WTC11 (cell line): ENCODE measurements at regions not wholly inside any gene's neighbourhood (a gene's known extent, or its start where the extent isn't known, plus 50 kb on each side); places are given as distances from the start of the nearest gene placed in this dataset.

Experiments used
- ATAC-seq: fragments of 200-7000 bp; cut with Tn5 transposase; 2 replicates; pipeline ENCODE4 v1.10.0; 2021; ENCODE audit warnings: mild to moderate bottlenecking, moderate library complexity
- CTCF ChIA-PET: fragments of 300-600 bp; sonication (Branson Sonifier 250); formaldehyde crosslinking; loops from one replicate; lab custom pipeline; 2021; ENCODE audit warnings: antibody characterized with exemption; lab: Charles Lee
- POLR2A ChIA-PET: fragments of 350-600 bp; sonication (Branson Sonifier 250); formaldehyde crosslinking; loops from one replicate; lab custom pipeline; 2021; ENCODE audit warnings: antibody characterized with exemption; lab: Charles Lee
- DNase-seq: peaks from one replicate; pipeline ENCODE4 v3.0.0; 2021; ENCODE audit warnings: low spot score
- H3K27ac Mint-ChIP-seq: 2 replicates; pipeline ENCODE4 v1.8.0; 2021; ENCODE audit warnings: mixed read lengths
- H3K27me3 Mint-ChIP-seq: 2 replicates; pipeline ENCODE4 v1.8.0; 2021; ENCODE audit warnings: low read depth, mild to moderate bottlenecking, moderate library complexity, mixed read lengths
- H3K36me3 Mint-ChIP-seq: 2 replicates; pipeline ENCODE4 v1.8.0; 2021; ENCODE audit warnings: mixed read lengths
- H3K4me1 Mint-ChIP-seq: 2 replicates; pipeline ENCODE4 v1.8.0; 2022; ENCODE audit warnings: mixed read lengths
- H3K4me3 Mint-ChIP-seq: 2 replicates; pipeline ENCODE4 v1.8.0; 2021; ENCODE audit warnings: mild to moderate bottlenecking, moderate library complexity, mixed read lengths
- H3K9me3 Mint-ChIP-seq: 2 replicates; pipeline ENCODE4 v1.8.0; 2021; ENCODE audit warnings: mixed read lengths
- ARID4B ChIP-seq: sonication (generic); formaldehyde crosslinking; IDR thresholded peaks from 2 replicates; pipeline ENCODE4 v1.8.0; 2023; ENCODE audit warnings: missing genetic modification reagents, mild to moderate bottlenecking, borderline replicate concordance
- ATF3 ChIP-seq: sonication (generic); formaldehyde crosslinking; conservative IDR thresholded peaks from 2 replicates; pipeline ENCODE4 v1.8.1; 2022; ENCODE audit warnings: mild to moderate bottlenecking, missing genetic modification reagents
- CBFB ChIP-seq: sonication (generic); formaldehyde crosslinking; IDR thresholded peaks from 2 replicates; pipeline ENCODE4 v1.8.1; 2022; ENCODE audit warnings: mild to moderate bottlenecking, low read depth, missing genetic modification reagents
- E2F1 ChIP-seq: sonication (generic); formaldehyde crosslinking; IDR thresholded peaks from 2 replicates; pipeline ENCODE4 v1.8.0; 2022; ENCODE audit warnings: mild to moderate bottlenecking, missing genetic modification reagents
- EMX1 ChIP-seq: fragments of 250-450 bp; sonication (Bioruptor Pico); IDR thresholded peaks from 2 replicates; pipeline ENCODE4 v1.8.0; 2021; ENCODE audit warnings: mild to moderate bottlenecking
- FOXK1 ChIP-seq: sonication (generic); formaldehyde crosslinking; IDR thresholded peaks from 2 replicates; pipeline ENCODE4 v1.8.0; 2022; ENCODE audit warnings: mild to moderate bottlenecking, moderate library complexity, missing genetic modification reagents
- FOXP1 ChIP-seq: sonication (generic); formaldehyde crosslinking; IDR thresholded peaks from 2 replicates; pipeline ENCODE4 v1.8.0; 2022; ENCODE audit warnings: missing genetic modification reagents, mild to moderate bottlenecking, moderate library complexity, borderline replicate concordance
- GTF2I ChIP-seq: fragments of 250-450 bp; sonication (Bioruptor Pico); conservative IDR thresholded peaks from 2 replicates; pipeline ENCODE4 v1.4.0; 2021; ENCODE audit warnings: mild to moderate bottlenecking
- HMGA2 ChIP-seq: fragments of 250-450 bp; sonication (Bioruptor Pico); IDR thresholded peaks from 2 replicates; pipeline ENCODE4 v1.4.0; 2021; ENCODE audit warnings: mild to moderate bottlenecking, moderate library complexity
- HMGXB4 ChIP-seq: sonication (generic); formaldehyde crosslinking; IDR thresholded peaks from 2 replicates; pipeline ENCODE4 v1.8.1; 2023; ENCODE audit warnings: mild to moderate bottlenecking, moderate library complexity, missing genetic modification reagents
- IRF2 ChIP-seq: sonication (generic); formaldehyde crosslinking; IDR thresholded peaks from 2 replicates; pipeline ENCODE4 v1.8.0; 2022; ENCODE audit warnings: low read depth, missing genetic modification reagents, borderline replicate concordance
- PRRX2 ChIP-seq: fragments of 250-450 bp; sonication (Bioruptor Pico); IDR thresholded peaks from 2 replicates; pipeline ENCODE4 v1.8.0; 2021; ENCODE audit warnings: mild to moderate bottlenecking
- RORB ChIP-seq: fragments of 250-450 bp; sonication (Bioruptor Pico); IDR thresholded peaks from 2 replicates; pipeline ENCODE4 v1.9.0; 2021; ENCODE audit warnings: mild to moderate bottlenecking
- ZNF219 ChIP-seq: sonication (generic); formaldehyde crosslinking; IDR thresholded peaks from 2 replicates; pipeline ENCODE4 v1.8.0; 2023; ENCODE audit warnings: missing genetic modification reagents, mild to moderate bottlenecking, borderline replicate concordance
- ZNF396 ChIP-seq: fragments of 250-450 bp; sonication (Bioruptor Pico); IDR thresholded peaks from 2 replicates; pipeline ENCODE4 v1.8.0; 2021; ENCODE audit warnings: mild to moderate bottlenecking, moderate library complexity, borderline replicate concordance
- ZNF423 ChIP-seq: fragments of 250-450 bp; sonication (Bioruptor Pico); IDR thresholded peaks from 2 replicates; pipeline ENCODE4 v2.1.2; 2022; ENCODE audit warnings: mild to moderate bottlenecking, moderate library complexity
- ZNF512 ChIP-seq: sonication (generic); formaldehyde crosslinking; IDR thresholded peaks from 2 replicates; pipeline ENCODE4 v1.8.1; 2022; ENCODE audit warnings: missing genetic modification reagents, borderline replicate concordance

- no peaks in the 10 kb centered on the region; the same call in 1 of the 2 replicates for H3K27me3 Mint-ChIP-seq
- TF ChIP-seq CBFB (no peak), ZNF396 (CRISPR knock-in tag) (no peak), HMGA2 (CRISPR knock-in tag) (no peak), FOXK1 (no peak), EMX1 (CRISPR knock-in tag) (no peak), ATF3 (CRISPR knock-in tag) (no peak), HMGXB4 (CRISPR knock-in tag) (no peak), IRF2 (CRISPR knock-in tag) (no peak), ZNF423 (CRISPR knock-in tag) (no peak), FOXP1 (CRISPR knock-in tag) (no peak), ZNF512 (CRISPR knock-in tag) (no peak), RORB (no peak), PRRX2 (CRISPR knock-in tag) (no peak), ARID4B (CRISPR knock-in tag) (no peak), E2F1 (CRISPR knock-in tag) (no peak), GTF2I (no peak)
- ATAC-seq (no peak), DNase-seq (no peak)
- peaks cover 20% of the 10 kb centered on the region for H3K9me3 Mint-ChIP-seq
- no peak overlapping the region for H3K27ac Mint-ChIP-seq
- no peaks in the 10 kb centered on the region for H3K4me1 Mint-ChIP-seq
- H3K4me3 Mint-ChIP-seq = no peak overlapping the region
- POLR2A ChIA-PET = no interaction called here
- H3K36me3 Mint-ChIP-seq = peaks cover 11% of the 10 kb centered on the region
- CTCF ChIA-PET = no interaction called here
Observed at GRCh38 chr11:105344938-105345337, 205.4 kb upstream of the CARD18 start.

- H3K4me1 Mint-ChIP-seq = no peaks in the 10 kb centered on the region
- H3K9me3 Mint-ChIP-seq = peaks cover 32% of the 10 kb centered on the region
- no peak overlapping the region for H3K4me3 Mint-ChIP-seq
- no peak for TF ChIP-seq ZNF219
- H3K27me3 Mint-ChIP-seq = no peaks in the 10 kb centered on the region
- H3K27ac Mint-ChIP-seq = no peak overlapping the region
- ATAC-seq (no peak), DNase-seq (no peak)
- POLR2A ChIA-PET = interaction anchor here (0.6 kb wide), 1 partner anchor 283 kb away, joined by 3 read pairs; no protein-coding TSS in a partner anchor
- no peaks in the 10 kb centered on the region for H3K36me3 Mint-ChIP-seq
- CTCF ChIA-PET = no interaction called here
Observed at GRCh38 chr11:105334025-105334714, 194.6 kb upstream of the CARD18 start.
